ENCODE measurements at regions not wholly inside any gene's neighbourhood (a gene's known extent, or its start where the extent isn't known, plus 50 kb on each side); places are given as distances from the start of the nearest gene placed in this dataset.

DNA sequence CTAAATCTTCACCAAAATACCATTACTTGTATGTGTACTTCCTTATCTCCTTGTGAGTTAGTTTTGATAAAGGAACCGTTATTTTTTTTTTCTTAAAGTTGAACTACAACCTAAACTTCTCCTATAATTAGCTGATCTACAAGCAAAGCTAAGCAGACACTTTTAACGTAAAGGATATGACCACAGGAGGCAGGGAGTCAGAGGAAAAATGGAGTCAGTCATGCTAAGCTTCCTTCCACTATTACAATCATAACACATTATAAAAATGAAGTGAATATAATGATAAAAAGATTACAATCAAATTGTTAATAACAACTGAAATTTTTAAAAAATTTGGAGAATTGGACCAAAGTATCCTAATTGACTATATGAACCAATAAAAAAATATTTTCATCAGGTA lies 892.6 kb downstream of the KCNT2 start:
- TF ChIP-seq, protein P1, sequence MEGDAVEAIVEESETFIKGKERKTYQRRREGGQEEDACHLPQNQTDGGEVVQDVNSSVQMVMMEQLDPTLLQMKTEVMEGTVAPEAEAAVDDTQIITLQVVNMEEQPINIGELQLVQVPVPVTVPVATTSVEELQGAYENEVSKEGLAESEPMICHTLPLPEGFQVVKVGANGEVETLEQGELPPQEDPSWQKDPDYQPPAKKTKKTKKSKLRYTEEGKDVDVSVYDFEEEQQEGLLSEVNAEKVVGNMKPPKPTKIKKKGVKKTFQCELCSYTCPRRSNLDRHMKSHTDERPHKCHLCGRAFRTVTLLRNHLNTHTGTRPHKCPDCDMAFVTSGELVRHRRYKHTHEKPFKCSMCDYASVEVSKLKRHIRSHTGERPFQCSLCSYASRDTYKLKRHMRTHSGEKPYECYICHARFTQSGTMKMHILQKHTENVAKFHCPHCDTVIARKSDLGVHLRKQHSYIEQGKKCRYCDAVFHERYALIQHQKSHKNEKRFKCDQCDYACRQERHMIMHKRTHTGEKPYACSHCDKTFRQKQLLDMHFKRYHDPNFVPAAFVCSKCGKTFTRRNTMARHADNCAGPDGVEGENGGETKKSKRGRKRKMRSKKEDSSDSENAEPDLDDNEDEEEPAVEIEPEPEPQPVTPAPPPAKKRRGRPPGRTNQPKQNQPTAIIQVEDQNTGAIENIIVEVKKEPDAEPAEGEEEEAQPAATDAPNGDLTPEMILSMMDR (IDR thresholded peaks at IDR 0.05) = no peak
- TF ChIP-seq POLR2A (IDR thresholded peaks at IDR 0.05) = no peak
